ENCODE measurements at regions not wholly inside any gene's neighbourhood (a gene's known extent, or its start where the extent isn't known, plus 50 kb on each side); places are given as distances from the start of the nearest gene placed in this dataset.

GRCh38 chr2:84319581-84319980 lies 139.5 kb downstream of the SUCLG1 start:
- TF ChIP-seq CTCF (conservative IDR thresholded peaks at IDR 0.05; ENCODE audit: low read length) (no peak), EZH2phosphoT487 (IDR thresholded peaks at IDR 0.05; ENCODE audit: borderline replicate concordance) (no peak)

All from Loucy (cell line).